ENCODE measurements at regions not wholly inside any gene's neighbourhood (a gene's known extent, or its start where the extent isn't known, plus 50 kb on each side); places are given as distances from the start of the nearest gene placed in this dataset.

GRCh38 chr10:104574838-104575237 is 66.3 kb upstream of the SORCS3 start (continued):
- TF ChIP-seq CTCF (IDR thresholded peaks at IDR 0.05 in 2 of 3, conservative IDR thresholded peaks at IDR 0.05 in 1 of 3; ENCODE audit: borderline replicate concordance in 1 of 3, insufficient read depth in 1 of 3, low read depth in 2 of 3, low read length in 2 of 3) (no peak), REST (IDR thresholded peaks at IDR 0.05; ENCODE audit: low read depth) (no peak), RAD21 (IDR thresholded peaks at IDR 0.05; ENCODE audit: low read depth) (no peak), MAX (IDR thresholded peaks at IDR 0.05) (no peak), FOSL1 (IDR thresholded peaks at IDR 0.05; ENCODE audit: low read depth) (no peak), CEBPB (IDR thresholded peaks at IDR 0.05; ENCODE audit: low read depth) (no peak)

GRCh38 chr10:104576611-104577010 is 64.5 kb upstream of the SORCS3 start:
- POLR2A ChIA-PET, result no interaction called here
- TF ChIP-seq POLR2AphosphoS5 (IDR thresholded peaks at IDR 0.05; ENCODE audit: low read depth, low read length) (no peak), ZBTB33 (IDR thresholded peaks at IDR 0.05; ENCODE audit: extremely low read depth, insufficient replicate concordance, low read length) (no peak), POLR2A (IDR thresholded peaks at IDR 0.05; ENCODE audit: borderline replicate concordance, extremely low read depth, insufficient read depth, insufficient read length) (no peak), SP1 (IDR thresholded peaks at IDR 0.05; ENCODE audit: low read depth) (no peak), ZFX (IDR thresholded peaks at IDR 0.05) (no peak), MAX (IDR thresholded peaks at IDR 0.05) (no peak), SRF (IDR thresholded peaks at IDR 0.05; ENCODE audit: low read depth) (no peak), ELF1 (IDR thresholded peaks at IDR 0.05; ENCODE audit: borderline replicate concordance, low read depth) (no peak), CBX3 (IDR thresholded peaks at IDR 0.05; ENCODE audit: low read depth) (no peak), CEBPB (IDR thresholded peaks at IDR 0.05; ENCODE audit: low read depth) (no peak), ATF3 (IDR thresholded peaks at IDR 0.05) (no peak), SIN3A (IDR thresholded peaks at IDR 0.05; ENCODE audit: low read depth) (no peak), EZH2 (IDR thresholded peaks at IDR 0.05) (no peak), RAD21 (IDR thresholded peaks at IDR 0.05; ENCODE audit: low read depth) (no peak)

More at GRCh38 chr10:104576611-104577010, 64.5 kb upstream of the SORCS3 start:
- Histone ChIP-seq H3K4me2 (ENCODE audit: low read length) (no peak overlapping the region), H2AFZ (ENCODE audit: low read depth, low read length, poor library complexity, severe bottlenecking) (no peak overlapping the region), H3K9me3 (ENCODE audit: control insufficient read depth in 1 of 2, insufficient read depth in 1 of 2, low read depth in 1 of 2, low read length in 2 of 2) (no peaks in the 10 kb centered on the region), H3K4me1 (ENCODE audit: control insufficient read depth in 1 of 2, insufficient read depth in 2 of 2, low read length in 2 of 2) (peaks cover 0 to 4% of the 10 kb centered on the region in 2 experiments; a peak in 1 of 4 replicates), H3K27ac (ENCODE audit: low read depth, low read length) (no peak overlapping the region), H3K27me3 (ENCODE audit: insufficient read depth, low read length) (peaks cover 38% of the 10 kb centered on the region), H3K9ac (ENCODE audit: low read length) (no peak overlapping the region), H3K79me2 (ENCODE audit: insufficient read depth, low read length) (no peaks in the 10 kb centered on the region), H3K4me3 (replicated peaks in 1 of 2; ENCODE audit: low read depth in 1 of 2, low read length in 2 of 2) (no peak overlapping the region), H3K9me2 (ENCODE audit: insufficient read depth) (no peaks in the 10 kb centered on the region), H3K36me3 (ENCODE audit: control insufficient read depth in 1 of 2, insufficient read depth in 2 of 2, low read length in 2 of 2) (no peaks in the 10 kb centered on the region), H4K20me1 (ENCODE audit: insufficient read depth) (no peaks in the 10 kb centered on the region)
- RAD21 ChIA-PET (ENCODE audit: low non-redundant PET in 1 of 2, low total read pairs in 2 of 2, uncharacterized antibody in 2 of 2, unreplicated experiment in 2 of 2), result no interaction called here
- intact Hi-C loops (cut with micrococcal nuclease), result no loop called here
- no TSS peak for BruUV-seq (replicated peaks)
- no peak for DNase-seq (ENCODE audit: low read depth, low spot score)
- CTCF ChIA-PET, result no interaction called here
- no peak for ATAC-seq
